Fibroblast of skin of scalp (primary cell): ENCODE measurements at regions not wholly inside any gene's neighbourhood (a gene's known extent, or its start where the extent isn't known, plus 50 kb on each side); places are given as distances from the start of the nearest gene placed in this dataset.
"Not testable (repeated sequence)": the region's sequence is repeated elsewhere in the genome, so short reads cannot be mapped to it uniquely, and the experiment has no call there.

Source experiments
- DNase-seq: peaks from one replicate; pipeline ENCODE4 v3.0.0-alpha.2; 2013

DNA sequence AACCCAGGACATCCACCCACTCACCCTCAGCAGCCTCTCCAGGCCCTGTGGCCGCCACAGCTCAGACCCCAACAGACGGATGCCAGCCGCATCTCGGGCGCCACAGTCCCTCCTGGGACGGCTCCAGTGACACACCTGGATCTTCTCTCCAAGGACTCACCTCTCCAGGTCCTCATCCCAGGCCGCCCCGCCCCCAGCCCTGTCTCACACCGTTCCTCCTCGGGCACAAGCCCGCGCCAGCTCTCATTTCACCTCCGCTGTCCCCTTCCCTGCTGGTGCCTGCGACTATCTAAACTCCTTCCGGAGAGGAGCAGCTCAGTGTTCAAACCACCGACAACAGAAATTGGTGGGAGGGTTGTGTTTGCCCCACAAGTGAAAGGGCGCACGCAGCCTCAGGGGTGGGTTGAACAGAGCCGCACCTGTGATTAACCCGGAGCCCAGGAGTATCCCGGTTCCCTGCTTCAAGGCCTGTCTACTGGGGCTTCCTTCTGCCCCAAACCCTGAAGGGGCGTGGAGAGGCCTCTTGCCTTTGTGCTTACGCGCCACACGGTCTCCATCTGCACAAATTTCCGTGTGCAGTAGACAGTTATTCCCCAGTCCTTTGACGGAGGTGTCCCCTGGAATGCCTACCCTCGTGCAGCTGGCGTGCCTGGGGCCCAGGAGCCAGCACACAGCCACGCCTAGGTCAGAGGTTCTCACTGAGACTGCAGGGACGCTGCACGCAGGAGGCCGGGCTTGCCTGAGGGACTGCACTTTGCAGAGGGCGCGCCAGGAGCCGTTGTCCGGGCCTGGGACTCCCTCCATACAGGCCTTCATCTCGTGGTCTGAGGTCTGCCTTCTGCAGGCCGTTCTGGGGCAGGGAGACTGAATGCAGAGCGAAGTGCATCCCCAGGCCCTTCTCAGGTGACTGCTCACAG is 232.7 kb downstream of the DLL1 start:
- no peak for DNase-seq

DNA sequence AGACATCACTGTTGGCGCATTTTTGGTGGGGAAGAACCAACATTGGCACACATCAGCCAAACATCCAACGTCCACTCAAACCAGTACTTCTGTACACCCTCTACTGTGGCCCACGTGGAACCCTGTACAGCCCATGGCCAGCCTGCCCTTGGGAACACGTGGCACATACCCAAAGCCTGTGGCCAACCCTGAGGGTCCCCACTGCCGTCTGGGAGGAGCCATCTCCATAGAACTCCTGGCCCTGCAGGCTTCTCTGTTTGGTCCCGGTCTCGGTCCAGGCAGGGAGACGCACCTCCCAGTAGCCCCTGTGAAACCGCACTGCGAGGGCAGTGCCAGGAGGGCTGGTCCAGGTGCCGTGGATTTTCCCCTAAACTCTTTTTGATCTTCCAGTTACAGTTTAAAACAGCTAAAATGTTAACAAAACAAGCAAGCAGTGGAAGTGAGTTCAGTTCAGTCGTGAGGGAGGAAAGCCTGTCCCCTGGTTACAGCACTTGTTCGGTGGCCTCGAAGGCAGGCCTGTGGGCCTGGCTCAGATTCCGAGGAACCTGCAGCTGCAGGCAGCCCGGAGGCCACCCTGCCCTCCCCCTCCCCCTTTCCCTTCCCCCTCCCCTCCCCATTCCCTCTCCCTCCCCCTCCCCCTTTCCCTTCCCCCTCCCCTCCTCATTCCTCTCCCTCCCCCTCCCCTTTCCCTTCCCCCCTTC is 233.7 kb downstream of the DLL1 start:
- DNase-seq, result no peak

DNA sequence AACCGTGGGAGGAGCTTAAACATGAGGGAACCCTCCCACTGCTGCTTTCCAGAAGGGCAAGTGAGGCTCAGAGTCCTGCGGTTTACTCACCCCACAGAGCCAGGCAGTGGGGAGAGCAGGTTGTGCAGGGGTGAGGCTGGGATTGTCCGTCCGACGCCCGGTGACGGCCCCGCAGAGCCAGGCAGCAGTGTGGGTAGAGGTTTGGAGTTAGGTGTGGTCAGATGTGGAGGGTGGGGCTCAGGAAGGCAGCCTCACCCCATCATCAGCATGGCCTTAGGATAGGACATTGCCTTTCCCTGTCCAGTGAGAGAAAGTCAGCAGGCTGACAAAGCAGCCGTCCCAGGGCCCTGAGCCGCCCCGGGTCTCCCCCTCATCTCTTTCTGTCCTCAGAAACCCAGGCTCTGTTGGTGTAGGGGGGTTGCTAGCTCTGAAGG is 234.6 kb downstream of the DLL1 start:
- DNase-seq, result no peak

DNA sequence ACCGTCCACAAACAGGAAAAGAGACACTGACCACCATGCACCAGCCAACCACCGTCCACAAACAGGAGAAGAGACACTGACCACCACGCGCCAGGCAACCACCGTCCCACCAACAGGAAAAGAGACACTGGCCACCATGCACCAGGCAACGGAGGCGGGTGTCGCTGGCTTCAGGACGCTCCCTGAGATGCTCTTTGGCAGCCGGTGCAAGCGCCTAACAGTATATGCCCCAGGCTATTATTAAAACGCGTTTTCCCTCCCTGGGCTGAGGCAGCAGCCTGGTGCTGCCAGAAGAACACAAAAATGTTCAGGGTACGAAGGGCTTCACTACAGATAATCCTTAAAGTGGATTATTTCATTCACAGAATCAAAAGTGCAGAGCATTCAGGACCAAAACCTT is 235.1 kb downstream of the DLL1 start:
- DNase-seq, result not testable (repeated sequence)

DNA sequence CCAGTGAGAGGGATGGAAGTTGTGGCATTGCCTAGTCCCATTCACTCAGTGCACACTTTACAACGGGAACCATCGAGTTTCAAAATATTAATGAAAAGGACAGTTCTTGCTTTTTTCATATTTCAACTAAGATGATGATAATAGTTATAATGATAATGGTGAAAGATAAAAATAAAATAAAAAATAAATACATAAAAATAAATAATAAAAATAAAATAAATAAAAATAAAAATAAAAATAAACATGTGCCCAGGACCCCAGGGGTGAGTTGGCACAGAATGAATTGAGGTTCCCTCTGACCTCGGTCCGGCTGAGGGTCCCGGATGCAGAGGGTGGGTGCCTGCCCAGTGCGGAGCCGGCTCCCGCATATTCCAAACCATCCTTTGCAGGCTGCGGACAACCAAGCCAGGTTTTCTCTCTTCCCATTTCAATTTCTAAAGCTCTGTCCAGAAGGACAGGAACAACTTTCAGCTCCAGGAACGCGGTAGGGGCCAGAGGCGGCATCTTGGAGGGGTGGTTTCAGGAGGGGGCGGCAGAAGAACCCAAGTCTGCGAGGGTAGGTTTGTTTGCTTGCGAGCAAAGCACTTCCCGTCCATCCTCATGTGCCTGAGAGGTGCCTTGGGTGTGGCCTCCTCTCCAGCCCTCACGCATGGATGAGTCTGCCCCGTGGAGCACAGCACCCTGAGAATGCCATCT is 236.8 kb downstream of the DLL1 start:
- no peak for DNase-seq

DNA sequence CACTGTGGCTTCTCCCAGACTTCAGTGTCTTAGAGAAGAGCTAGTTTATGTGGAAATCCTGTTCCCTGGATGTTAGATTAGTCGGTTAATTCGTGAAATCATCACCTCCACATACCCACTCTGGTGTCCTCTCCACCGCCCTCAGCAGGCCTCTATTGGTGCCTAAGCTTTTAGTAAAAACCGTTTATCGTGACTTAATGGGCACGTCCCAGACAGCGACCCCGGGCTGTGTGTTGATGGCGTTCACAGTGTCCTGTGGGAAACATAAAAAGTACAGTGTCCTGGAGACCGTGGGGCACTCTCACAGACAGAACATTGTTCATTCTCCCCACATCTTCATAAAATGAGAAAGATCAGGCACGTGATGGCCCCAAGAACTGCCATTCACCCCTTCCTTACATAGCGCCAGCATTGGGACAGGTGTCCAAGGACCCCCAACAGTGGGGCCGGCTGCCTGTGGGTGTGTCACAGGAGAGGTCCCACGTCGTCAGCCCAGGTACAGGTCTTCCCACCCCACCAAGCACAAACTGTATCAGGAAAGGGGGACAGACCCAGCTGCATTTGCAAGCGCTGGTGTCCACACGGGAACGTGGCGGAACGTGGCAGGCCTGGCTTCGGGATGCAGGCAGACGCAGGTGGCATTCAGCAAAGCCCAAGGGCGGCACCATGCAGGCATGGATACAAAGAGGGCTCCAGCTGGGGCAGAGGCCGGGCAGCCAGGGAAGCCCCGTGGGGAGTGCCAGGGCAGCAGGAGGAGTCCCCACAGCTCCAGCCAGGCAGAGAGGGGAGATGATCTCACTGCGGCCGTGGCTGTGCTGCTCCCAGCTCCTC is 237.7 kb downstream of the DLL1 start:
- no peak for DNase-seq

DNA sequence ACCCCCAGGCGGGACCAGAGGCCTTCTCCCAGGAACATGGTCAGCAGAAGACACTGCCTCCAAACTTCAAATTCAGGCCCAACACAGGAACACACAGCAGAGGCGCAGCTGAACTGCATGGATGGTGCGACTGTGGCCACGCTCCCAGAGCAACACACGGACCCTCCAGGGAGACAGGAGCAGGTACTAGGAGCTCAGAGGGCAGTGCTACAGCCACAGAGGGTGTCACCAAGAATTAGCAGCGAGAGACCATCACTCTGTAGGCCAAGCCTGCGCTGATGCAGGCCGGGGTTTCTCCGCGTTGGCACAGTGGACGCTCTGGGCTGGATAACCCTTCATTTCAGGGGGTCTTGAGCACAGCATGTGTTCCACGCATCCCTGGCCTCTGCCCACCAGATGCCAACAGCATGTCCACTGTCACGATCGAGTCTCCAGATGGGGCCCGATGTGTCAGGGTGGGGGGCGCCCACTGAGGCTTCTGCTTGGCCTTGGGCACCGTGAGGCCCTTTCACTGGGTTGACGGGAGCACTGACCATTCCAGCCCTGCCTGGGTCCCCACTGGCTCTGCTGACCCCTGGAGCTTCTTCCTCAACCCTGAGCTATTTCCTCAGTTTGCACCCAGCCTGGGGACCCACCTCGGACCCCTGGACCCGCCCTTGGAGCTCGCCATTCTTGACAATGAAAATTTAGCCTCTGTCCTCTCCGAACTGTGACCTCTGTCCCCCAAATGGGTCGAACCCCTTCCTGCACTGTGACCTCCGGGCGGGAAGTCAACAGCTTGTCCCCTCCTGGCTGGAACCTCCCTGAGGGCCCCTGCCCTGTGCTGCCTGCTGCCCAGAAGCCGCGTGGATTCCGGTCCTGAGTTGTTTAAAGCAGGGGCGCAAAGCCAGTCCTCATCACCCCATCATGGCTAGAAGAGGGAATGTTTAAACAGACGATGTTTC is 239.4 kb downstream of the DLL1 start:
- DNase-seq, result no peak

DNA sequence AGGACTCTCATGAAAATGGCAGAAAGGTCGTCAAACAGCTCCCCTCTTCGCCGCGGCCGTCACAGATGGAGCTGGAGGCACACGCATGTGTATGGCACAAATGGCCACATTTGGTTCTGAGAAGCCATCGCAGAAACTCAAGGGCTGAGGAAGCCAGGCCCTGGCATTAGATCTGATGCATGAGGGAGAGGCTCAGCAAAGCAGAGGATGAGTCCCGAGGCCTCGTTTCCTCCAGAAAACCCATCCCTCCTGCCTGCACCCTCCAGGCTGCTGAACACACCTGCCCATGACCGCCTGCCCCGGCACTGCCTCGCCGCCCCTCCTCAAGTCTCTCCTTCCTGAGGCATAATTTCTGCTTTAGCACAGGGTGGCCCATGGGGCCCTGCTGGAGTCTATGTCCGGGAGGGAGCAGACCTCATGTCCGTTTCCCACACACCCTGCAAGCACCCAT is 240.3 kb downstream of the DLL1 start:
- DNase-seq, result no peak

DNA sequence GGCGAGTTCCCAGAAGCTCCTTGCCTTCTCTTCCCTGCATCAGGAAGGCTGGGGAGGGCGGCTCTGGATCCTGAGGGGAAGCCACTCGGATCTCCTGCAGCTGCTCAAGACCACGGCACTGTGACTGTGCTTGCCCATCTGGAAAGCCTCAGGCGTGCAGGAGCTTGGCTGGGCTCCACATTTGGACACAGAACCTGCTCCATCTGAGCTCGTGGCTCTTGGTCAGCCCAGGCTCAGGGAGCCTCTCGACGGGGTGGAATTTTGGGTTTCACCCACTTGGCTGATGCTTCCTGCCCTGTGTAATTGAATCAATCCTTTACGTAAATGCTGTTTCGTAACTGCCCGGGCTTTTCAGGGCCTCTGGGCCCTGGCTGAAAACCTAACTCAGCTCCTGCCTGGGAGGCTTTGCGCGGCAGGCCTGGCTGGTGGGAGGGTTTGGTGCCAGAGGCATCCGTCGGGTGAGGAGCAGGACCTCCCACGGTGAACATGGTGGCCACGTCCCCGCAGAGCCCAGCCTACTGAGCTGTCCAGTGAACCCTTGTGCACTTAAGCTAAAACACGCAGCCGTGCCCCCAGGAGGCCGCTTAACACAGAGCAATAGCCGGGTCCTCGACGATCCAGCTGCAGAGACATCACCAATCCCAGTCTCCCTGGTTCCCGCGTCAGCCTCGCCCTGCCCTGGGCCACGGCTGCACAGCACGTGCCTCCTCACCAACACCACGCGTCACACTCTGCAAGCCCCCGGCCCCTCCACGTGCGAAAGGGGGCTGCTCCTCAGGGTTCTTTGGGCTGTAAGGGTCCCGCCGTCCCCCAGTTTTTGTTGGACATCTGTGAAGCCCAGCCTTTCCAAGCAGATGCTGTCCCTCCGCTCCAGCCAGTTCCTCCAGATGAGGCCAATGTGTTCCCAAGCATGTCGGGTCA is 241.0 kb downstream of the DLL1 start:
- peak; percentile 21 for DNase-seq

DNA sequence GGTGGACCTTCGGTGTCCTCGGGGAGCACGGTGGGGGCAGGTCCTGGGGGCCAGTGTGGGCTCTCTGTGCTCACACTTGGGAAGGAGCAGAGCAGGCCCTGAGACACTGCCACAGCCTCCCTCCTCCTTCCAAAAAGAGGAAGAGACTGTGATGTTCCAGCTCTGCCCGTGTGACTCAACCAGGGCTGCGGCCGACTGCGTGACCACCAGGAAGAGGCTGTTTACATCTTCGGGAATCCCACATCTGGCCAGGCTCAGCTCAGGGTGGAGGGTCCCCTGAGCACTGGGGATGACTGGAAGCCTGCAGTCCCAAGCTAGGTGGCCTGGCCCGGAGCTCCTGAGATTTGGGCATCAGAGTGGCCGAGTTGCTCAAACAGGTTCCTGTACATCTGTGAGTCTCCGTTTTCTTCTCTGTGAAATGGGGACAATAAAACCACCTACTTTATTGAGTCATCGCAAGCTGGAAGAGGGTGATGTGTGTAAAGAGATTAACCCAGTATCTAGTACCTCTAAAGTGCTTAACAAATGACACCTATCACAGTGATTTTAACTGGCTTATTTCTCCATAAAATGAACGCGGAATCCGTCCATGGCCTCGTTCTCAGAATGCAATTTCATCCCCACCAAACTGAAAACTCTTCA is 242.1 kb downstream of the DLL1 start:
- DNase-seq, result peak; percentile 15

DNA sequence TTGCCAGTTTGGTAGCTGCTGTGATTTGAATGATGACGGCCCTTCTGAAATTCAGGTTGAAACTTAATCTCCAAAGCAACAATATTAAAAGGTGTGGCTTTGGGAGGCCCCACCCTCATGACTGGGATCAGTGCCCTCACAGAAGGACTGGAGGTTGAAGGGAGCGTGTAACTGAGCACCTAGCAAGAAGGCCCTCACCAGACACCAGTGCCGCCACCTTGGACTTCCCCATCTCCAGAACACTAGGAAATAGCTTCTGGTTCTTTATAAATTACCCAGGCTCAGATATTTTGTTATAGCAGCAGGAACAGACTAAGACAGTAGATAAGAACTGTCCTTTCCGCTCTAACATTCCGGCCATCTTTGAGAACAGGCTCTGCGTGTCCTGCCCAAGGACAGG is 243.1 kb downstream of the DLL1 start:
- DNase-seq, result no peak

DNA sequence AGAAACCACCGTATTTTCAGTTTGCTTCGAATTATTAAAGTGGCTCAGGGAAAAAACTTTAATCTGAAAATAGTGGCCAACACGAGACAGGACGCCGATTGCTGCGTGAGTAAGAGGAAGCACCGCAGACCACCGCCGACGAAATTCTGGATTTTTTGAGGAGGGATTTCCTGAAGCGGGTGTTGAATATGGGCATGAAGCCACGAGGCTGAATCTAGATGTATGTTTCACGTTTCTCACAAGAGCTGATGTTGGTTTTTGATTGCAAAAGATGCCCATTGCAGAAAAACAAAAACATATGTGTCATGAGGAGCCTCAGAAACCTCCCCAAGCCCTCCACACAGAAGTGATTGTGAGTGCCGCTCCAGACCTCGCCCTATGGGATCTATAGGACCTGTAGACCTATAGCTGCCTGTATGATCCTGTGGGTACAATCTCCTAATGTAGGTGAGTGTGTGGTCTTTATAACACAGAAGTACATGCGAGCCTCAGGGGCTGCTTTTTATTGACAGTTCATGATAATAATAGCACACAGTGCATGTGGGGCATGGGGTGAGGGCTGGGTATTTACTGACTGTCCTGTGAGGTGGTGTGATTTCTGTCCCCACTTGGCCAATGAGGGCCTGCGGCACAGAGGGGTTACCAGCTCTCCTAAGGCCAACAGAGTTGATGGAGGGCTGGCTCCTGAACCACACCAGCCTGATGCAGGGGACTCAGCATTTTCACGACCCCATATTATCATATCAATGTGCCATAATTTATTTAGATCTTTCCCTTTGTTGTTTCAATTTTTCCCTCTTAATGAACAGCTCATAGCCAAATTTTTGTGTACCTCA is 243.9 kb downstream of the DLL1 start:
- DNase-seq, result peak; percentile 36

DNA sequence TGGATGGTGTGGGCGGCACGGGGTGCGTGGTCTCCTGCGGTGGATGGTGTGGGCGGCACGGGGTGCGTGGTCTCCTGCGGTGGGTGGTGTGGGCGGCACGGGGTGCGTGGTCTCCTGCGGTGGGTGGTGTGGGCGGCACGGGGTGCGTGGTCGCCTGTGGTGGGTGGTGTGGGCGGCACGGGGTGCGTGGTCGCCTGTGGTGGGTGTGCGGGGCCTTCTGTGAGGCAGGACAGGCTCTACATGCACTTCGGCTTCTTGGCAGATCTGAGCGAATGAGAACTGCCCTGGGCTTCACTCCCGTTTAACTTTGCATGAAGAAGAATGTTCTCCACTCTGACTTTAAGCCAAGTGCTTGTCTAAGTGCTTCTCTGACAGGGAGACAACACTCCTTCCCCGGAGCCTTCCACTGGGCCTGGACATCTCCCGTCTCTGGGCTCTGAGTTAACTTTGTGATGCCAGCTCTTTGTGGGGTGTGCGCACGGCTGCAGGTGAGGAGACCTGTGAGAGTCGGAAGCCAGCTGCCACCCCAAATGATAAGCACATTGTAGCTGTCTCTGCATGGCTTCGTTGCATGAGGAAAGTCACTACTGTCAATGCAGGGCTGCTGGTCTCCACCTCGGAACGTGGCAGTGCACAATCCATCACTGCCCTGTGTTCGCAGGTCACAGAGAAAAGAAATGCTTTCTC is 244.8 kb downstream of the DLL1 start:
- no peak for DNase-seq

DNA sequence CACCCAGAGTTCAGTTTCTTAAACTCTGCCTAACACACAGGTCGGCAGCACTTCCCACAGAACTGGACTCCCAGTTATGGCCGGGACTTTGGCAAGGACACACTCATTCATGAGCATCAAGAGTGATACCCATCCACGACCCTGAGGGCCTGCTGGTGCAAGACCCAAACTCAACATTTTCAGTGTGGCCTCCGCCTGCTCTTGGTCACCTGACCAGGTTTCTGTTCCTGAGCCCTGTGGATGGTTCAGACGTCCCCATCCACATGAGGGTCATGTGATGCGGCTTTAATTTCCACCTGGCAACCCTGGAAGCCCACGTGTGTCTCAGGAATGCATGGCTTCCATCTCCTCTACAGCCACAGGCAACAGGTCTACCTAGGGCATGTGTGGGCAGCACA is 245.3 kb downstream of the DLL1 start:
- DNase-seq, result no peak

DNA sequence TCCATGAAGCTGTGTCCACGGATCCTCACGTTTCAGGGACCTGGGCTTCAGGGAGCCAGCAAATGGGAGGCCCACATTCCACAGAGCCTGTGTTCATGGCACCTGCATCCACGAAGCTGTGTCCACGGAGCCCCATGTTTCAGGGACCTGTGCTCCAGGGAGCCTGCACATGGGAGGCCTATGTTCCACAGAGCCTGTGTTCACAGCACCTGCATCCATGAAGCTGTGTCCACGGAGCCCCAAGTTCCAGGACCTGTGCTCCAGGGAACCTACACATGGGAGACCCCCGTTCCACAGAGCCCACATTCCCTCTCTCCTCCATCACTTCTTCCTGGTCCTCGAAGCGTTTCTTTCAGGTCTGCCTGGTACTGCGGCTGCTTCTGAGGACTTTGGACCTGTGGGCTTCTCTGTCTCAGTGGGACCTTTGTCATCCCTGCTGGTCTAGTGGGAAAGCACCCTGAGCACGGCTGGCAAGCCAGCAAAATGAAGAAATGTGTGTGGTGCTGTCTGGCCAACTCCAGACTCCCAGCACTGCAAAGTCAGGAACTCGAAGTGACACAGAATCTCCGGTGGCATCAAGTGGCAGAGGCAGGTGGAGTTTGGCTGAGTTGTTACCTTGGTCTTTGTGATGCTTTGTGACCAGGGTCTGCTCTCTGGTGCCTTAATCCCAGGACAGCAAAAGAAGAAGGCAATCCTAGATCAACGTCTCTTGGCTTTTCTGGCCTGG is 245.9 kb downstream of the DLL1 start:
- no peak for DNase-seq

DNA sequence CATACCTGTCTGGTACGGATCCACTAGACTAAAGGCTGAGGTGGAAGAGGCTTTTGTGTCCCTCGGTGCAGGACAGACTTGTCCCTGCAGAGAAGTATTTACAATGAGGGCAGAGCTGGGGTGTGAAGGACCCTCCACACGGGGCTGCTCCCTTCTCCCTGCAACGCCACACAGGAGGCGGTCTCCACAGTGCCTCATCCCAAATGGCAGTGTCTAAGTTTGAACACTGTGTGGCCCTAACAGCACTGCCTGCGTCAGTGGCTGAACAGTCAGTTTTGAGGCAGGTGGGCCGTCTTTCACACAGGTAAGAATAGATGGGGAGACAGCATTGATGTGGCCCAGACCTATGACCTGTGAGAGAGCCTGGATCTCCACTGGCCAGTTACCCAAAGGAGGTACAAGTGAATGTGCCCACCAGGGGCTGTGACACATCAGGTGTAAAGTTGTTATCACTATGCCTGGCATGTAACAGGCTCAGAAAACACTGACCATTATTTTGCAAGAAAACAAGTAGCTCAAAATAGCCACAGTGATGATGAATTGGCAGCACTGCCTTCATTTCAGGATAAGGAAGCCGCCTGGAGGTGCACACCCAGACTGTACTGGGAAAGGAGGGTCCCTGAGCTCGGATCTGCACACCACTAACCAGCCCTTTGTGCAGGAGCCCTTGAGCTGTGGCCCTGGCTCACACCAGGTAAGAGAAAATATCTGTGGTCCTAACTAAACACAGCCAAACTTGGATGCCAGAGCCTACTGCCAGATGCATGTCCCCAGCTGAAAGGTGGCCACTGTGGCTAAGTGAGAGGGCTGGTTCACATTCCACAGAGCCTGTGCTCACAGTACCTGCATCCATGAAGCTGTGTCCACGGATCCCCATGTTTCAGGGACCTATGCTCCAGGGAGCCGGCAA is 246.7 kb downstream of the DLL1 start:
- no peak for DNase-seq
